RWPE2 (cell line): ENCODE measurements at regions not wholly inside any gene's neighbourhood (a gene's known extent, or its start where the extent isn't known, plus 50 kb on each side); places are given as distances from the start of the nearest gene placed in this dataset.

Experiments
- ATAC-seq: fragments of 200-7000 bp; cut with Tn5 transposase; 3 replicates; pipeline ENCODE4 v1.9.1; 2021; ENCODE audit warnings: low read depth
- DNase-seq: peaks from one replicate; pipeline ENCODE4 v3.0.0-alpha.2; 2020; ENCODE audit warnings: low spot score
- H3K27ac ChIP-seq: fragments of 450-650 bp; 2 replicates; pipeline ENCODE4 v1.5.1; 2017; ENCODE audit warnings: mild to moderate bottlenecking; ENCODE audit not compliant: poor library complexity, severe bottlenecking
- H3K27me3 ChIP-seq: fragments of 250-450 bp; sonication (Bioruptor Pico); 2 replicates; pipeline ENCODE4 v1.5.1; 2021; ENCODE audit warnings: mild to moderate bottlenecking, moderate library complexity; ENCODE audit not compliant: insufficient read depth, poor library complexity, severe bottlenecking
- H3K36me3 ChIP-seq: fragments of 250-450 bp; sonication (Bioruptor Pico); 2 replicates; pipeline ENCODE4 v1.5.1; 2020; ENCODE audit warnings: low read depth, mild to moderate bottlenecking, moderate library complexity
- H3K4me1 ChIP-seq: fragments of 250-450 bp; sonication (Bioruptor Pico); 2 replicates; pipeline ENCODE4 v1.5.1; 2021; ENCODE audit warnings: mild to moderate bottlenecking, moderate library complexity; ENCODE audit not compliant: insufficient read depth, poor library complexity, severe bottlenecking
- H3K4me3 ChIP-seq: fragments of 250-450 bp; sonication (Bioruptor Pico); 2 replicates; pipeline ENCODE4 v1.5.1; 2021; ENCODE audit warnings: mild to moderate bottlenecking, moderate library complexity; ENCODE audit not compliant: severe bottlenecking
- H3K9me3 ChIP-seq: fragments of 250-450 bp; sonication (Bioruptor Pico); 2 replicates; pipeline ENCODE4 v1.5.1; 2021; ENCODE audit warnings: mild to moderate bottlenecking, moderate library complexity; ENCODE audit not compliant: severe bottlenecking
- TF ChIP-seq, protein P1 (sequence below): fragments of 450-650 bp; IDR thresholded peaks from one replicate; pipeline ENCODE4 v1.5.1; 2017; ENCODE audit warnings: mild to moderate bottlenecking, moderate library complexity; ENCODE audit not compliant: poor library complexity, severe bottlenecking

DNA sequence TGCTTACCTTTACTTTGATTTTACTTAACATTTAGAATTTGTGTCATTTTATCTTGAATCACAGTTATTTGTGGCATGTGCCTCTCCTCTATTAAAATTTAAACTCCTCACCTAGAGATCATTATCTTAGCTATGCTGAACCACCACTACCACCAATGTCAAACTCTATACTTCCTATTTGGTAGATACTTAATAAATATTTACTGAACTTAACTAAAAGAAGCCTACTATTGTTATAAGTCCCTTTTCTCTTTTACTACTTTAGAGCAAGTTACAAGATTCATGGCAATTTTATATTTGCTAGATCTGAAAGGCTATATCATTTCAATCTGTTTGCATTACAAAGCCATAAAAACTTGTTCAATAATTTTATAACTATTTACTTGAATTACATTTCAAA lies 273.3 kb upstream of the CCNH start:
- Histone ChIP-seq H3K4me3 (no peak overlapping the region), H3K27me3 (peaks cover 4% of the 10 kb centered on the region), H3K27ac (no peak overlapping the region), H3K9me3 (no peaks in the 10 kb centered on the region), H3K4me1 (no peaks in the 10 kb centered on the region), H3K36me3 (no peaks in the 10 kb centered on the region)
- TF ChIP-seq, protein P1, sequence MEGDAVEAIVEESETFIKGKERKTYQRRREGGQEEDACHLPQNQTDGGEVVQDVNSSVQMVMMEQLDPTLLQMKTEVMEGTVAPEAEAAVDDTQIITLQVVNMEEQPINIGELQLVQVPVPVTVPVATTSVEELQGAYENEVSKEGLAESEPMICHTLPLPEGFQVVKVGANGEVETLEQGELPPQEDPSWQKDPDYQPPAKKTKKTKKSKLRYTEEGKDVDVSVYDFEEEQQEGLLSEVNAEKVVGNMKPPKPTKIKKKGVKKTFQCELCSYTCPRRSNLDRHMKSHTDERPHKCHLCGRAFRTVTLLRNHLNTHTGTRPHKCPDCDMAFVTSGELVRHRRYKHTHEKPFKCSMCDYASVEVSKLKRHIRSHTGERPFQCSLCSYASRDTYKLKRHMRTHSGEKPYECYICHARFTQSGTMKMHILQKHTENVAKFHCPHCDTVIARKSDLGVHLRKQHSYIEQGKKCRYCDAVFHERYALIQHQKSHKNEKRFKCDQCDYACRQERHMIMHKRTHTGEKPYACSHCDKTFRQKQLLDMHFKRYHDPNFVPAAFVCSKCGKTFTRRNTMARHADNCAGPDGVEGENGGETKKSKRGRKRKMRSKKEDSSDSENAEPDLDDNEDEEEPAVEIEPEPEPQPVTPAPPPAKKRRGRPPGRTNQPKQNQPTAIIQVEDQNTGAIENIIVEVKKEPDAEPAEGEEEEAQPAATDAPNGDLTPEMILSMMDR, result no peak
- ATAC-seq (no peak), DNase-seq (no peak)

DNA sequence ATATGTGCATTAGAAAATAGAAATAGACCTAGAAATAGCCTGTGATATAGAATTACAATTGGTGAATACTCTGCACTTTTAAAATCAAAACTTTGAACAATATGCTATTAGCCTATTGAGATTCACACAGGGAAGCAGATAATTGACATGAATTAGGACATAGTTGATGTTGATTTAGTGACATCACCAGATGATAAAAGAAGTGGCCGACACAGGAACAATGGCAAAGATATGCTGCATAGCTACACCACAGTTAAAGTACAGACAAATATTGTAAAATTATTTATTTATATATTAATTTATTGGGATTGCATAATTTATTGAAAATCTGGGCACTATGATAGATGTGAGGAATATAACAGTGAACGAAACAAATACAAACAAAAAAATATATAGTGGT lies 261.5 kb upstream of the CCNH start:
- no peak overlapping the region for H3K27ac ChIP-seq
- no peak for ATAC-seq
- DNase-seq, result no peak

DNA sequence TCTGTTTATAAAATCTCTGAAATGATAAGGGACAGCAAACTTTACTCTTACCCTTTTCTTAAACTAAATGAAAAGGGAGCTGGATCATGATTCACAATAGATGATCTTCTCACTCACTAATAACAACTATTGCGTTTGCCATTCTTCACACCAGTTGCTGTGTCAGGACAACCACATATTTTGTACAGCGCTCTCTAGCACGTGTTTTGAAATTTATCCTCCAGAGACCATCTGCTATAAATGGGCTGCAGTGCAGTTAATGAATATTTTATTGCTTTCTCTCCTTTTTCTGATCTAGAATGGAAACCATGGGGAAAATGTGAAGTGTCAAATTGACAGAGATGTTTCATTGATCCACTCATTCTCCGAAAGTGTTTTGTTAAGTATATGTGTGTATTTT lies 258.4 kb upstream of the CCNH start:
- no peaks in the 10 kb centered on the region for H3K9me3 ChIP-seq
- no peak overlapping the region for H3K27ac ChIP-seq
- H3K4me1 ChIP-seq, result no peaks in the 10 kb centered on the region
- H3K4me3 ChIP-seq, result no peak overlapping the region
- TF ChIP-seq, protein P1, result no peak
- no peak for ATAC-seq
- no peaks in the 10 kb centered on the region for H3K36me3 ChIP-seq
- peaks cover 11% of the 10 kb centered on the region for H3K27me3 ChIP-seq
- DNase-seq, result no peak

More for the DNA sequence above, 261.5 kb upstream of the CCNH start:
- H3K4me3 ChIP-seq, result no peak overlapping the region
- peaks cover 10% of the 10 kb centered on the region for H3K27me3 ChIP-seq
- no peaks in the 10 kb centered on the region for H3K36me3 ChIP-seq
- H3K4me1 ChIP-seq, result no peaks in the 10 kb centered on the region
- H3K9me3 ChIP-seq, result no peaks in the 10 kb centered on the region
- TF ChIP-seq, protein P1, result no peak

DNA sequence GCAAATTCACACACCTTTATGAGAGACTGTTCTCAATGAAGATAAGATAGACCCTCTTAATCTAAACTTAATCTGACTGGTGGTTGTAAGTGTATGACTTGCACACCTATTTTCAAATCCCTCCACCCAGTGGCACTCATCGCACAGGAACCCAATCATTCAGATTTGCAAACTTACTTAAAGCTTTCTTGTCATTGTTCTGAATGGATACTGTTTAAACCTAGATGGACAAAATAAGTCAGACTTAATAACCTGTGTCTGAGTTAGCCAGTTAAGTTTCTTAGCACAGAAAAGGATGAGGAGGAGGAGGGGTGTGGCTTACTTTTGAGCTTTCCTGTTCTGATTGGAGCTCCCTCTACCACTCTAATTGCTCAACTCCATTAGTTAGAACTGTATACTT lies 252.4 kb upstream of the CCNH start:
- TF ChIP-seq, protein P1, result no peak
- Histone ChIP-seq H3K27ac (no peak overlapping the region), H3K36me3 (no peaks in the 10 kb centered on the region), H3K27me3 (peaks cover 17% of the 10 kb centered on the region), H3K4me1 (no peaks in the 10 kb centered on the region), H3K4me3 (no peak overlapping the region), H3K9me3 (no peaks in the 10 kb centered on the region)
- ATAC-seq (no peak), DNase-seq (no peak)

DNA sequence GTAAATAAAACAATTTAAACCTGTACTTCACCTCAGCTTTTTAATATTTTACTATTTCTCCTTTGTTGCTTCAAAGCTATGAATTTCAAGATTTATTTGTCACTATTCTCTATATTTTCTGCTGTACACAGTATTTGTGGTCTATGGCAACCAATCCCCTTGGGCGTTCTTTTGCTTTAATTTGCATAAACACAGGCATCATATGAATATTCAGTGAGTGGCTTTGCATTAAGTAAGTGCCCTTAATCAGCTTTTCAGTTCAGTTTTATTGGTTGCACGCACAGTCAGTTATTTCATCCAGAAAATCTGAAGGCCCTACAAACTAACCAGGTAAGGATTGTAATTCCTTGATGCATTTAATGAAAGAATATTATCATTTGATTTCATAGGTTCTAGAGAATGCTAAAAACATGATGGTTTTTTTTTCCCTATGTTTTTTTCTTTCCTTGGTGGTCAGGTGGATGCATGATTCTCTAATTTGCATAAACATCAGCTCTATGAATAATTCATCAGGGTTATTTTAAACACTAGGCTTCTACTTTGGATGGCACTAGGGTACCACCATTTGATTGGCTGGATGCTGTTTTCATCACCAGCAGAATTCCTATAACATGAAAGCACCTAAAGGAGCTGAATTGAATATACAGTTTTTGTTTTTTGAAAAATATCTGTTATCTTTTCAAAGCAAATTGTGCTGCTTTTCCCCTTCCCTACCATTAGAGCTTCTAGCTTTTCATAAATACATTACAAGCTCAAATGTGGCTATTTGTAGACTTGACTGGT lies 249.2 kb upstream of the CCNH start:
- no peaks in the 10 kb centered on the region for H3K36me3 ChIP-seq
- DNase-seq (no peak), ATAC-seq (no peak)
- H3K27ac ChIP-seq, result no peak overlapping the region
- no peaks in the 10 kb centered on the region for H3K9me3 ChIP-seq
- H3K4me3 ChIP-seq, result no peak overlapping the region
- H3K27me3 ChIP-seq, result peaks cover 7% of the 10 kb centered on the region
- TF ChIP-seq, protein P1, result no peak
- no peaks in the 10 kb centered on the region for H3K4me1 ChIP-seq
